ENCODE measurements at regions not wholly inside any gene's neighbourhood (a gene's known extent, or its start where the extent isn't known, plus 50 kb on each side); places are given as distances from the start of the nearest gene placed in this dataset.

GRCh38 chr3:147119346-147119745 is 287.0 kb downstream of the ZIC4 start:
- no peak for DNase-seq
- Histone ChIP-seq H3K9me3 (no peaks in the 10 kb centered on the region), H3K79me2 (ENCODE audit: insufficient read depth) (no peaks in the 10 kb centered on the region), H3K4me3 (ENCODE audit: low read depth in 2 of 2, low read length in 1 of 2) (no peak overlapping the region), H3K4me2 (no peak overlapping the region), H3F3A (replicated peaks; ENCODE audit: insufficient read depth) (no peaks in the 10 kb centered on the region), H3K4me1 (ENCODE audit: control insufficient read depth in 1 of 2, insufficient read depth in 2 of 2, low read depth in 1 of 2, low read length in 1 of 2) (no peaks in the 10 kb centered on the region), H3K9me2 (no peaks in the 10 kb centered on the region), H2AFZ (ENCODE audit: low read depth) (no peak overlapping the region), H3K36me3 (replicated peaks in 1 of 2; ENCODE audit: control insufficient read depth in 1 of 2, insufficient read depth in 2 of 2, low read length in 1 of 2) (no peaks in the 10 kb centered on the region), H3K9ac (no peak overlapping the region), H3K27ac (ENCODE audit: low read depth in 2 of 2, low read length in 1 of 2) (no peak overlapping the region), H4K20me1 (ENCODE audit: insufficient read depth) (no peaks in the 10 kb centered on the region), H3K27me3 (ENCODE audit: insufficient read depth) (no peaks in the 10 kb centered on the region)
- TF ChIP-seq NRF1 (IDR thresholded peaks at IDR 0.05; ENCODE audit: low read depth, low read length) = no peak
- TF ChIP-seq GATA2 (CRISPR knock-in tag; IDR thresholded peaks at IDR 0.05) = no peak
- TF ChIP-seq JUND (IDR thresholded peaks at IDR 0.05) = no peak
- no peak for TF ChIP-seq RFX5 (IDR thresholded peaks at IDR 0.05; ENCODE audit: low read length)
- TF ChIP-seq MXI1 (IDR thresholded peaks at IDR 0.05; ENCODE audit: low read depth, low read length) = no peak
- TF ChIP-seq USF2 (IDR thresholded peaks at IDR 0.05; ENCODE audit: borderline replicate concordance, low read depth, low read length) = no peak
- no peak for TF ChIP-seq SIN3A (IDR thresholded peaks at IDR 0.05; ENCODE audit: borderline replicate concordance, low read depth, low read length)
- no peak for TF ChIP-seq GABPA (IDR thresholded peaks at IDR 0.05; ENCODE audit: low read depth)
- no peak for TF ChIP-seq ELF1 (IDR thresholded peaks at IDR 0.05)
- no peak for TF ChIP-seq ZBTB33 (IDR thresholded peaks at IDR 0.05; ENCODE audit: borderline replicate concordance, low read depth)
- TF ChIP-seq FOXJ3 (CRISPR knock-in tag; IDR thresholded peaks at IDR 0.05) = no peak
- no peak for TF ChIP-seq FOXM1 (IDR thresholded peaks at IDR 0.05; ENCODE audit: low read depth)
- no peak for TF ChIP-seq RCOR1 (IDR thresholded peaks at IDR 0.05; ENCODE audit: low read length)
- CTCF ChIA-PET = no interaction called here
- POLR2A ChIA-PET = no interaction called here
- WGBS (ENCODE audit: low lambda C conversion rate) = 8% methylated on average over 3 of the region's 3 CpGs

GRCh38 chr3:147118611-147119010 is 287.7 kb downstream of the ZIC4 start:
- H3K4me2 ChIP-seq = no peak overlapping the region
- H3K9me3 ChIP-seq = no peaks in the 10 kb centered on the region
- no peaks in the 10 kb centered on the region for H4K20me1 ChIP-seq (ENCODE audit: insufficient read depth)
- H3K79me2 ChIP-seq (ENCODE audit: insufficient read depth) = no peaks in the 10 kb centered on the region
- DNase-seq = no peak
- 24% methylated on average over 5 of the region's 5 CpGs for WGBS (ENCODE audit: low lambda C conversion rate)
- no peak overlapping the region for H3K27ac ChIP-seq (ENCODE audit: low read depth in 2 of 2, low read length in 1 of 2)
- no peaks in the 10 kb centered on the region for H3K9me2 ChIP-seq
- ChIA-PET CTCF (interaction anchor here (0.7 kb wide), 1 partner anchor 74 kb away, joined by 4 read pairs; no protein-coding TSS in a partner anchor), POLR2A (no interaction called here)
- no peak overlapping the region for H3K4me3 ChIP-seq (ENCODE audit: low read depth in 2 of 2, low read length in 1 of 2)
- no peaks in the 10 kb centered on the region for H3K27me3 ChIP-seq (ENCODE audit: insufficient read depth)
- no peak overlapping the region for H2AFZ ChIP-seq (ENCODE audit: low read depth)
- TF ChIP-seq MEF2A (IDR thresholded peaks at IDR 0.05; ENCODE audit: borderline replicate concordance, low read depth) (no peak), USF1 (IDR thresholded peaks at IDR 0.05; ENCODE audit: borderline replicate concordance, low read depth) (no peak), CHD2 (IDR thresholded peaks at IDR 0.05; ENCODE audit: low read length, partially characterized antibody) (no peak), TCF12 (IDR thresholded peaks at IDR 0.05) (no peak), RXRA (IDR thresholded peaks at IDR 0.05; ENCODE audit: borderline replicate concordance, low read depth) (no peak), SIN3A (IDR thresholded peaks at IDR 0.05; ENCODE audit: borderline replicate concordance, low read depth, low read length) (no peak), JUND (IDR thresholded peaks at IDR 0.05) (no peak), USF2 (IDR thresholded peaks at IDR 0.05; ENCODE audit: borderline replicate concordance, low read depth, low read length) (no peak), IRF3 (IDR thresholded peaks at IDR 0.05; ENCODE audit: low read depth, low read length) (no peak), POLR2AphosphoS5 (IDR thresholded peaks at IDR 0.05; ENCODE audit: low read depth, low read length) (no peak), SMC3 (IDR thresholded peaks at IDR 0.05; ENCODE audit: low read depth, low read length) (no peak), EP300 (IDR thresholded peaks at IDR 0.05; ENCODE audit: borderline replicate concordance in 1 of 2, low read depth in 1 of 2, low read length in 1 of 2) (no peak)
- no peak overlapping the region for H3K9ac ChIP-seq
- H3F3A ChIP-seq (replicated peaks; ENCODE audit: insufficient read depth) = no peaks in the 10 kb centered on the region
- no peaks in the 10 kb centered on the region for H3K4me1 ChIP-seq (ENCODE audit: control insufficient read depth in 1 of 2, insufficient read depth in 2 of 2, low read depth in 1 of 2, low read length in 1 of 2)
- H3K36me3 ChIP-seq (replicated peaks in 1 of 2; ENCODE audit: control insufficient read depth in 1 of 2, insufficient read depth in 2 of 2, low read length in 1 of 2) = no peaks in the 10 kb centered on the region

Measured in SK-N-SH (cell line).